ENCODE measurements at regions not wholly inside any gene's neighbourhood (a gene's known extent, or its start where the extent isn't known, plus 50 kb on each side); places are given as distances from the start of the nearest gene placed in this dataset.

DNA sequence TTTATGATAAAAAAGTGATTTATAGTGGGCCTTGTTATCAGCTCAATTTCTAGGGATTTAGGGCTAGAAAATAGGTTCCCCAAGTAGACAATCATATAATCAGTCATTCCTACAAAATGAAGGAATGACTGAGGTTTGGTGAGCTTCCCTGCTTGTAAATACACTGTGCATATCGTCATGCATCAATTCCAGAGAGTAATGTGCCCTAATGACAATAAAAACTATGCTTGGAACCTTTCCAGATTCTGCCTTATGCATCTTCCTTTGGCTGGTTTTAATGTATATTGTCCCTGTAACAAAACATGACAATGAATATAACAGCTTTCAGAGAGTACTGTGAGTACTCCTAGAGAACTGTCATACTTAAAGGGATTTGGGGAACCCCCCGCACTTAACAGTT lies 1310.9 kb downstream of the PCDH7 start:
- Mint-ChIP-seq H3K27ac (no peak overlapping the region), H3K9me3 (peaks cover 13% of the 10 kb centered on the region), H3K36me3 (ENCODE audit: low read depth) (no peaks in the 10 kb centered on the region), H3K27me3 (no peaks in the 10 kb centered on the region), H3K4me3 (no peak overlapping the region), H3K4me1 (ENCODE audit: low read depth) (no peaks in the 10 kb centered on the region)
- H3K27me3 ChIP-seq (ENCODE audit: control insufficient read depth in 1 of 2, insufficient read depth in 2 of 2, low read length in 2 of 2): no peaks in the 10 kb centered on the region
- DNase-seq (no peak), ATAC-seq (ENCODE audit: poor library complexity) (no peak)
- no peak overlapping the region for H3K4me3 ChIP-seq (ENCODE audit: low read length)
- ChIA-PET POLR2A (no interaction called here), CTCF (no interaction called here)
- H3K36me3 ChIP-seq (ENCODE audit: insufficient read depth, low read length): no peaks in the 10 kb centered on the region
- no peak overlapping the region for H3K27ac ChIP-seq (ENCODE audit: low read depth in 1 of 2, low read length in 2 of 2)
- peaks cover 0 to 8% of the 10 kb centered on the region in 2 experiments for H3K9me3 ChIP-seq (ENCODE audit: control insufficient read depth in 1 of 2, insufficient read depth in 1 of 2, low read length in 2 of 2)
- intact Hi-C loops (cut with DNase I, micrococcal nuclease): no loop called here
- H3K4me1 ChIP-seq (ENCODE audit: insufficient read depth, low read length): no peaks in the 10 kb centered on the region
- no peak for TF ChIP-seq CTCF (IDR thresholded peaks at IDR 0.05)

- H3K27me3 Mint-ChIP-seq: no peaks in the 10 kb centered on the region
These were observed 1312.0 kb downstream of the PCDH7 start for GRCh38 chr4:32032136-32032672.

DNA sequence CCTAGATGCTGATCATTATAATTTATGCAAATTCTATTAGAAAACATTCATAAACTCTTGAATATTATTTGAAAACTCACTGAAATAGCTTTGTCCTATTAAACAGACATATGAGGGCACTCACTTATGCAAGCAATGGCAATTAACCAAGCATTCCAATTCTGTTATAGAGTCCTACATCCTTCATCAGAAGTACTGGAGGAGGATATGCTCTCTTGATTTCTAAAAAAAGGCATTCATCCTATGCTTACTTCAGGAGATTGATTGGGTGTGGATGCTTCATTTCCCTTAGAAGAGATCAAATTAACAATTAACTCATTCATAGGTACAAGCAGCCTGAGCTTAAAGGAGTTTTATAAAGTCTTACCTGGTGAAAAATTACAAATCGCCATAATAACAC lies 1317.2 kb downstream of the PCDH7 start:
- Histone ChIP-seq H3K4me1 (ENCODE audit: insufficient read depth, low read length) (no peaks in the 10 kb centered on the region), H3K4me3 (ENCODE audit: low read length) (no peak overlapping the region), H3K36me3 (ENCODE audit: insufficient read depth, low read length) (no peaks in the 10 kb centered on the region), H3K9me3 (ENCODE audit: control insufficient read depth in 1 of 2, insufficient read depth in 1 of 2, low read length in 2 of 2) (peaks cover 3 to 4% of the 10 kb centered on the region in 2 experiments), H3K27ac (ENCODE audit: low read depth in 1 of 2, low read length in 2 of 2) (no peak overlapping the region), H3K27me3 (ENCODE audit: control insufficient read depth in 1 of 2, insufficient read depth in 2 of 2, low read length in 2 of 2) (no peaks in the 10 kb centered on the region)
- Mint-ChIP-seq H3K27me3 (no peaks in the 10 kb centered on the region), H3K36me3 (ENCODE audit: low read depth) (no peaks in the 10 kb centered on the region), H3K4me1 (ENCODE audit: low read depth) (no peaks in the 10 kb centered on the region), H3K4me3 (no peak overlapping the region), H3K9me3 (peaks cover 9% of the 10 kb centered on the region), H3K27ac (no peak overlapping the region)
- DNase-seq (no peak), ATAC-seq (ENCODE audit: poor library complexity) (no peak)
- intact Hi-C loops (cut with DNase I, micrococcal nuclease): no loop called here
- no peak for TF ChIP-seq CTCF (IDR thresholded peaks at IDR 0.05)
- CTCF ChIA-PET: no interaction called here
- POLR2A ChIA-PET: no interaction called here

More at GRCh38 chr4:32032136-32032672, 1312.0 kb downstream of the PCDH7 start:
- intact Hi-C loops (cut with DNase I, micrococcal nuclease): no loop called here
- no peak overlapping the region for H3K4me3 ChIP-seq (ENCODE audit: low read length)
- no peak overlapping the region for H3K4me3 Mint-ChIP-seq
- H3K27me3 ChIP-seq (ENCODE audit: control insufficient read depth in 1 of 2, insufficient read depth in 2 of 2, low read length in 2 of 2): no peaks in the 10 kb centered on the region
- TF ChIP-seq CTCF (IDR thresholded peaks at IDR 0.05): no peak
- H3K4me1 ChIP-seq (ENCODE audit: insufficient read depth, low read length): no peaks in the 10 kb centered on the region
- ATAC-seq (ENCODE audit: poor library complexity): no peak
- H3K9me3 Mint-ChIP-seq: peaks cover 10% of the 10 kb centered on the region
- no peaks in the 10 kb centered on the region for H3K36me3 ChIP-seq (ENCODE audit: insufficient read depth, low read length)
- CTCF ChIA-PET: no interaction called here
- DNase-seq: no peak
- H3K27ac Mint-ChIP-seq: no peak overlapping the region
- no peaks in the 10 kb centered on the region for H3K36me3 Mint-ChIP-seq (ENCODE audit: low read depth)
- no peaks in the 10 kb centered on the region for H3K4me1 Mint-ChIP-seq (ENCODE audit: low read depth)
- H3K9me3 ChIP-seq (ENCODE audit: control insufficient read depth in 1 of 2, insufficient read depth in 1 of 2, low read length in 2 of 2): peaks cover 0 to 8% of the 10 kb centered on the region in 2 experiments
- H3K27ac ChIP-seq (ENCODE audit: low read depth in 1 of 2, low read length in 2 of 2): no peak overlapping the region
- POLR2A ChIA-PET: no interaction called here
